Caki2 (cell line): ENCODE measurements at regions not wholly inside any gene's neighbourhood (a gene's known extent, or its start where the extent isn't known, plus 50 kb on each side); places are given as distances from the start of the nearest gene placed in this dataset.

Experiments used
- DNase-seq: peaks from one replicate; pipeline ENCODE4 v3.0.0-alpha.2; 2015; ENCODE audit warnings: low read depth
- in situ Hi-C: cut with HindIII; loops from 2 replicates; pipeline ENCODE4 v1.10.0; 2016; ENCODE audit warnings: low sequenced_read_pairs, low pct_unique_long_range_greater_than_20kb, mixed read lengths

GRCh38 chr3:21357241-21357640, 393.8 kb downstream of the ZNF385D start:
- in situ Hi-C loops, result no loop called here
- DNase-seq, result no peak

- DNase-seq, result no peak
- in situ Hi-C loops, result no loop called here
Measured at GRCh38 chr3:21356402-21356801, 394.6 kb downstream of the ZNF385D start.

GRCh38 chr3:21345382-21345976, 405.5 kb downstream of the ZNF385D start:
- no peak for DNase-seq
- in situ Hi-C loops, result no loop called here

GRCh38 chr3:21331857-21332256, 419.2 kb downstream of the ZNF385D start:
- no peak for DNase-seq
- in situ Hi-C loops, result no loop called here

- in situ Hi-C loops, result no loop called here
- no peak for DNase-seq
Measured at GRCh38 chr3:21331321-21331720, 419.7 kb downstream of the ZNF385D start.

GRCh38 chr3:21330293-21330692, 420.7 kb downstream of the ZNF385D start:
- in situ Hi-C loops, result no loop called here
- no peak for DNase-seq

GRCh38 chr3:21328711-21329390, 422.2 kb downstream of the ZNF385D start:
- no peak for DNase-seq
- in situ Hi-C loops, result no loop called here

- in situ Hi-C loops, result no loop called here
- no peak for DNase-seq
Measured at GRCh38 chr3:21326704-21327475, 424.1 kb downstream of the ZNF385D start.

- in situ Hi-C loops, result no loop called here
- no peak for DNase-seq
Measured at GRCh38 chr3:21314688-21315087, 436.3 kb downstream of the ZNF385D start.

- in situ Hi-C loops, result no loop called here
- no peak for DNase-seq
Measured at GRCh38 chr3:21310891-21311290, 440.1 kb downstream of the ZNF385D start.

GRCh38 chr3:21310161-21310560, 440.8 kb downstream of the ZNF385D start:
- DNase-seq, result no peak
- in situ Hi-C loops, result no loop called here

- in situ Hi-C loops, result no loop called here
- DNase-seq, result no peak
Measured at GRCh38 chr3:21297304-21297703, 453.7 kb downstream of the ZNF385D start.

- in situ Hi-C loops, result no loop called here
- DNase-seq, result no peak
Measured at GRCh38 chr3:21294768-21295167, 456.2 kb downstream of the ZNF385D start.

GRCh38 chr3:21292971-21293370, 458.0 kb downstream of the ZNF385D start:
- in situ Hi-C loops, result no loop called here
- no peak for DNase-seq

GRCh38 chr3:21290557-21290956, 460.5 kb downstream of the ZNF385D start:
- DNase-seq, result no peak
- in situ Hi-C loops, result no loop called here

- in situ Hi-C loops, result no loop called here
- DNase-seq, result no peak
Measured at GRCh38 chr3:21274079-21274571, 476.9 kb downstream of the ZNF385D start.

- in situ Hi-C loops, result no loop called here
- DNase-seq, result no peak
Measured at GRCh38 chr3:21273259-21274025, 477.6 kb downstream of the ZNF385D start.

- no peak for DNase-seq
- in situ Hi-C loops, result no loop called here
Measured at GRCh38 chr3:21271606-21272016, 479.4 kb downstream of the ZNF385D start.

- in situ Hi-C loops, result no loop called here
Measured at GRCh38 chr3:21269882-21270281, 481.1 kb downstream of the ZNF385D start.

More at GRCh38 chr3:21269882-21270281, 481.1 kb downstream of the ZNF385D start:
- no peak for DNase-seq
